ENCODE measurements at regions not wholly inside any gene's neighbourhood (a gene's known extent, or its start where the extent isn't known, plus 50 kb on each side); places are given as distances from the start of the nearest gene placed in this dataset.

- TF ChIP-seq CTCF (IDR thresholded peaks at IDR 0.05; ENCODE audit: control insufficient read depth, insufficient read depth, low read depth, low read length, missing control alignments): no peak
- no peak for DNase-seq (ENCODE audit: low read depth)
- H3K4me3 ChIP-seq (ENCODE audit: control insufficient read depth, low read depth, low read length): no peak overlapping the region
Measured at GRCh38 chr4:136336479-136336878, 1195.8 kb downstream of the PCDH18 start.

- no peak overlapping the region for H3K4me3 ChIP-seq (ENCODE audit: control insufficient read depth, low read depth, low read length)
- no peak for TF ChIP-seq CTCF (IDR thresholded peaks at IDR 0.05; ENCODE audit: control insufficient read depth, insufficient read depth, low read depth, low read length, missing control alignments)
- DNase-seq (ENCODE audit: low read depth): no peak
Measured at GRCh38 chr4:136329042-136329662, 1203.1 kb downstream of the PCDH18 start.

GRCh38 chr4:136328131-136328530 lies 1204.2 kb downstream of the PCDH18 start:
- no peak for DNase-seq (ENCODE audit: low read depth)
- no peak overlapping the region for H3K4me3 ChIP-seq (ENCODE audit: control insufficient read depth, low read depth, low read length)
- no peak for TF ChIP-seq CTCF (IDR thresholded peaks at IDR 0.05; ENCODE audit: control insufficient read depth, insufficient read depth, low read depth, low read length, missing control alignments)

- no peak for TF ChIP-seq CTCF (IDR thresholded peaks at IDR 0.05; ENCODE audit: control insufficient read depth, insufficient read depth, low read depth, low read length, missing control alignments)
- no peak overlapping the region for H3K4me3 ChIP-seq (ENCODE audit: control insufficient read depth, low read depth, low read length)
- DNase-seq (ENCODE audit: low read depth): no peak
Measured at GRCh38 chr4:136320465-136320813, 1211.9 kb downstream of the PCDH18 start.

- no peak overlapping the region for H3K4me3 ChIP-seq (ENCODE audit: control insufficient read depth, low read depth, low read length)
- no peak for TF ChIP-seq CTCF (IDR thresholded peaks at IDR 0.05; ENCODE audit: control insufficient read depth, insufficient read depth, low read depth, low read length, missing control alignments)
- DNase-seq (ENCODE audit: low read depth): no peak
Measured at GRCh38 chr4:136319789-136320464, 1212.4 kb downstream of the PCDH18 start.

GRCh38 chr4:136316961-136317360 lies 1215.3 kb downstream of the PCDH18 start:
- H3K4me3 ChIP-seq (ENCODE audit: control insufficient read depth, low read depth, low read length): no peak overlapping the region
- TF ChIP-seq CTCF (IDR thresholded peaks at IDR 0.05; ENCODE audit: control insufficient read depth, insufficient read depth, low read depth, low read length, missing control alignments): no peak
- DNase-seq (ENCODE audit: low read depth): no peak
